H9 (cell line): ENCODE measurements at regions not wholly inside any gene's neighbourhood (a gene's known extent, or its start where the extent isn't known, plus 50 kb on each side); places are given as distances from the start of the nearest gene placed in this dataset.

Source experiments
- DNase-seq: peaks from one replicate; pipeline ENCODE4 v3.0.0-alpha.2; 2017
- H2AFZ ChIP-seq: one replicate; pipeline ENCODE4 v1.6.1; 2013; ENCODE audit warnings: mild to moderate bottlenecking, low read length, control low read depth, moderate library complexity
- H2AK5ac ChIP-seq: 2 replicates; pipeline ENCODE4 v1.6.1; 2013; ENCODE audit warnings: low read length, control low read depth, mixed read lengths; ENCODE audit not compliant: insufficient read length
- H2BK120ac ChIP-seq: one replicate; pipeline ENCODE4 v1.6.1; 2013; ENCODE audit warnings: low read depth, mild to moderate bottlenecking, low read length, control low read depth, inconsistent platforms; ENCODE audit not compliant: poor library complexity, severe bottlenecking
- H2BK12ac ChIP-seq: 2 replicates; pipeline ENCODE4 v1.6.1; 2013; ENCODE audit warnings: low read length, control low read depth, mixed read lengths, low read depth; ENCODE audit not compliant: insufficient read length
- H2BK15ac ChIP-seq: 2 replicates; pipeline ENCODE4 v1.6.1; 2013; ENCODE audit warnings: low read depth, low read length, control low read depth
- H2BK20ac ChIP-seq: one replicate; pipeline ENCODE4 v1.6.1; 2013; ENCODE audit warnings: low read depth, mild to moderate bottlenecking, low read length, control low read depth, inconsistent platforms; ENCODE audit not compliant: poor library complexity, severe bottlenecking
- H2BK5ac ChIP-seq: 2 replicates; pipeline ENCODE4 v1.6.1; 2013; ENCODE audit warnings: low read length, control low read depth, mixed read lengths; ENCODE audit not compliant: insufficient read length
- H3K14ac ChIP-seq: 2 replicates; pipeline ENCODE4 v1.6.1; 2013; ENCODE audit warnings: low read length, control low read depth; ENCODE audit not compliant: insufficient read depth
- H3K18ac ChIP-seq: 2 replicates; pipeline ENCODE4 v1.6.1; 2013; ENCODE audit warnings: low read depth, mild to moderate bottlenecking, mixed read lengths, low read length, control low read depth; ENCODE audit not compliant: insufficient read length
- H3K23ac ChIP-seq: 2 replicates; pipeline ENCODE4 v1.6.1; 2013; ENCODE audit warnings: low read length, control low read depth, mixed read lengths, low read depth; ENCODE audit not compliant: insufficient read length
- H3K23me2 ChIP-seq: 2 replicates; pipeline ENCODE4 v1.6.1; 2013; ENCODE audit warnings: low read depth, mild to moderate bottlenecking, mixed read lengths, low read length, control low read depth; ENCODE audit not compliant: insufficient read length, poor library complexity, severe bottlenecking
- H3K27ac ChIP-seq: 2 replicates; pipeline ENCODE4 v1.5.1; 2013; ENCODE audit warnings: low read length, control low read depth, mixed read lengths, low read depth; ENCODE audit not compliant: insufficient read length
- H3K27me3 ChIP-seq: 2 replicates; pipeline ENCODE4 v1.6.1; 2013; ENCODE audit warnings: low read length, control low read depth, inconsistent platforms; ENCODE audit not compliant: insufficient read depth
- H3K4ac ChIP-seq: 2 replicates; pipeline ENCODE4 v1.6.1; 2013; ENCODE audit warnings: low read depth, mild to moderate bottlenecking, control low read depth, inconsistent platforms, low read length, moderate library complexity
- H3K4me1 ChIP-seq: 2 replicates; pipeline ENCODE4 v1.6.1; 2013; ENCODE audit warnings: low read length, control low read depth, inconsistent platforms; ENCODE audit not compliant: insufficient read depth
- H3K4me2 ChIP-seq: 2 replicates; pipeline ENCODE4 v1.6.1; 2013; ENCODE audit warnings: low read length, control low read depth, mixed read lengths; ENCODE audit not compliant: insufficient read length, insufficient read depth
- H3K56ac ChIP-seq: 2 replicates; pipeline ENCODE4 v1.6.1; 2013; ENCODE audit warnings: low read depth, mild to moderate bottlenecking, mixed read lengths, low read length, control low read depth; ENCODE audit not compliant: insufficient read length
- H3K79me1 ChIP-seq: 2 replicates; pipeline ENCODE4 v1.6.1; 2013; ENCODE audit warnings: low read depth, mild to moderate bottlenecking, moderate library complexity, low read length, control low read depth, inconsistent platforms; ENCODE audit not compliant: insufficient read depth, poor library complexity, severe bottlenecking
- H3K79me2 ChIP-seq: 2 replicates; pipeline ENCODE4 v1.6.1; 2013; ENCODE audit warnings: low read length, control low read depth, inconsistent platforms; ENCODE audit not compliant: insufficient read depth
- H3K9ac ChIP-seq: 2 replicates; pipeline ENCODE4 v1.6.1; 2013; ENCODE audit warnings: low read length, control low read depth, mixed read lengths; ENCODE audit not compliant: insufficient read length; ENCODE audit errors: extremely low read depth
- H3K9me3 ChIP-seq: one replicate; pipeline ENCODE4 v1.6.1; 2013; ENCODE audit warnings: low read depth, low read length, inconsistent platforms; ENCODE audit not compliant: control insufficient read depth
- H3T11ph ChIP-seq: one replicate; pipeline ENCODE4 v1.6.1; 2013; ENCODE audit warnings: mild to moderate bottlenecking, low read length, control low read depth, inconsistent platforms
- H4K20me1 ChIP-seq: one replicate; pipeline ENCODE4 v1.6.1; 2013; ENCODE audit not compliant: control insufficient read depth, insufficient read length, insufficient read depth
- H4K5ac ChIP-seq: 2 replicates; pipeline ENCODE4 v1.6.1; 2013; ENCODE audit warnings: low read depth, mild to moderate bottlenecking, mixed read lengths, low read length, control low read depth; ENCODE audit not compliant: insufficient read length
- H4K8ac ChIP-seq: replicated peaks from 2 replicates; pipeline ENCODE4 v1.6.1; 2013; ENCODE audit warnings: low read length, control low read depth, mixed read lengths, low read depth; ENCODE audit not compliant: insufficient read length
- H4K91ac ChIP-seq: 2 replicates; pipeline ENCODE4 v1.6.1; 2013; ENCODE audit warnings: low read depth, mild to moderate bottlenecking, moderate library complexity, mixed read lengths, low read length, control low read depth; ENCODE audit not compliant: insufficient read length
- H3K27ac Mint-ChIP-seq, 3 experiments: 2 replicates in 2 of 3; 3 replicates in 1 of 3; pipeline ENCODE4 v1.8.0; 2020 to 2021; ENCODE audit warnings: mixed read lengths in 3 of 3, mild to moderate bottlenecking in 1 of 3, moderate library complexity in 1 of 3
- H3K27me3 Mint-ChIP-seq: 2 replicates; pipeline ENCODE4 v1.8.0; 2021; ENCODE audit warnings: low read depth, mild to moderate bottlenecking, moderate library complexity, mixed read lengths
- H3K36me3 Mint-ChIP-seq, 3 experiments: 2 replicates in 2 of 3; 3 replicates in 1 of 3; pipeline ENCODE4 v1.8.0; 2020 to 2021; ENCODE audit warnings: low read depth in 3 of 3, mixed read lengths in 3 of 3; ENCODE audit not compliant: insufficient read depth in 1 of 3
- H3K4me1 Mint-ChIP-seq, 2 experiments: 2 replicates each; pipeline ENCODE4 v1.8.0; 2020; ENCODE audit warnings: mixed read lengths in 2 of 2
- H3K4me3 Mint-ChIP-seq, 2 experiments: 2 replicates in 1 of 2; 3 replicates in 1 of 2; pipeline ENCODE4 v1.8.0; 2020 to 2021; ENCODE audit warnings: mild to moderate bottlenecking in 2 of 2, mixed read lengths in 2 of 2, moderate library complexity in 1 of 2
- H3K9me3 Mint-ChIP-seq, 2 experiments: 2 replicates in 1 of 2; 3 replicates in 1 of 2; pipeline ENCODE4 v1.8.0; 2020; ENCODE audit warnings: mild to moderate bottlenecking in 2 of 2, mixed read lengths in 2 of 2, moderate library complexity in 1 of 2
- WGBS: extraction: QIAGEN DNeasy Blood & Tissue Kit; methylation state at CpG from one replicate; pipeline ENCODE4 v1.1.7; 2013; ENCODE audit warnings: missing lambda C conversion rate, low lambda C conversion rate, mixed read lengths; ENCODE audit not compliant: insufficient read length; ENCODE audit errors: extremely low coverage; 5-methylcytosine and 5-hydroxymethylcytosine counted together
- TF ChIP-seq, protein P1 (sequence below): fragments of 200-600 bp; sonication (generic); conservative IDR thresholded peaks from 3 replicates; pipeline ENCODE4 v1.8.0; 2021; ENCODE audit warnings: antibody characterized with exemption, mild to moderate bottlenecking

DNA sequence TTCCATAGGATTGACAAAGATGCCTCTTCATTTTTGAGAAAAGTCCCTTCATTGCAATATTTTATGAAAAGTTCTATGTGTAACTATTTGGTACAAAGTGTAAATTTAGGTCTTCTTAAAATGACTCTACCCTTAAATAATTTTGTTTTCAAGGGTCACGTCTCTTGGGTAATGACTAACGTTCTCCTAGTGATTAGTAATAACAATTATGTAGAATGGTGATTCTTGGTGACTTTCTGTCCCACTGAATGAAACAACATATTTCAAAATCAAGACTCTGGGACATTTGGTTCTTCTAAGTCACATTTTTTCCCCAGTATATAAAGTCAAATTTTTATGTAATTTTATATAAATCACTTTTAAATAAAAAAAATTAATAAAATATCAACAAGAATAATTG, 277.5 kb upstream of the ADAMTS5 start:
- Histone ChIP-seq H3K14ac (no peak overlapping the region), H3K4me1 (no peaks in the 10 kb centered on the region), H2BK5ac (no peak overlapping the region), H4K20me1 (no peaks in the 10 kb centered on the region), H2BK120ac (no peak overlapping the region), H3K4me2 (no peak overlapping the region), H3K27ac (no peak overlapping the region), H3K56ac (no peak overlapping the region), H2BK20ac (no peak overlapping the region), H4K91ac (no peak overlapping the region), H3K79me1 (no peaks in the 10 kb centered on the region), H3K9ac (no peak overlapping the region), H3K27me3 (no peaks in the 10 kb centered on the region), H2AFZ (no peak overlapping the region), H4K5ac (no peak overlapping the region), H4K8ac (no peak overlapping the region), H3K18ac (no peak overlapping the region), H3K4ac (no peak overlapping the region), H3K23ac (no peak overlapping the region), H3K23me2 (no peaks in the 10 kb centered on the region), H3K79me2 (no peaks in the 10 kb centered on the region; the same call in 1 of the 2 replicates), H2AK5ac (no peak overlapping the region), H2BK12ac (no peak overlapping the region), H2BK15ac (no peak overlapping the region), H3T11ph (no peak overlapping the region), H3K9me3 (no peaks in the 10 kb centered on the region)
- H3K4me3 Mint-ChIP-seq: no peak overlapping the region
- H3K9me3 Mint-ChIP-seq: no peaks in the 10 kb centered on the region; a peak in 3 of 5 replicates
- no CpG with 5 or more reads among the region's 2 CpGs for WGBS
- no peak overlapping the region for H3K27ac Mint-ChIP-seq
- DNase-seq: no peak
- no peaks in the 10 kb centered on the region for H3K36me3 Mint-ChIP-seq
- H3K27me3 Mint-ChIP-seq: no peaks in the 10 kb centered on the region
- TF ChIP-seq, protein P1, sequence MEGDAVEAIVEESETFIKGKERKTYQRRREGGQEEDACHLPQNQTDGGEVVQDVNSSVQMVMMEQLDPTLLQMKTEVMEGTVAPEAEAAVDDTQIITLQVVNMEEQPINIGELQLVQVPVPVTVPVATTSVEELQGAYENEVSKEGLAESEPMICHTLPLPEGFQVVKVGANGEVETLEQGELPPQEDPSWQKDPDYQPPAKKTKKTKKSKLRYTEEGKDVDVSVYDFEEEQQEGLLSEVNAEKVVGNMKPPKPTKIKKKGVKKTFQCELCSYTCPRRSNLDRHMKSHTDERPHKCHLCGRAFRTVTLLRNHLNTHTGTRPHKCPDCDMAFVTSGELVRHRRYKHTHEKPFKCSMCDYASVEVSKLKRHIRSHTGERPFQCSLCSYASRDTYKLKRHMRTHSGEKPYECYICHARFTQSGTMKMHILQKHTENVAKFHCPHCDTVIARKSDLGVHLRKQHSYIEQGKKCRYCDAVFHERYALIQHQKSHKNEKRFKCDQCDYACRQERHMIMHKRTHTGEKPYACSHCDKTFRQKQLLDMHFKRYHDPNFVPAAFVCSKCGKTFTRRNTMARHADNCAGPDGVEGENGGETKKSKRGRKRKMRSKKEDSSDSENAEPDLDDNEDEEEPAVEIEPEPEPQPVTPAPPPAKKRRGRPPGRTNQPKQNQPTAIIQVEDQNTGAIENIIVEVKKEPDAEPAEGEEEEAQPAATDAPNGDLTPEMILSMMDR: no peak
- peaks cover 7 to 8% of the 10 kb centered on the region in 2 experiments for H3K4me1 Mint-ChIP-seq
